ENCODE measurements at regions not wholly inside any gene's neighbourhood (a gene's known extent, or its start where the extent isn't known, plus 50 kb on each side); places are given as distances from the start of the nearest gene placed in this dataset.

- TF ChIP-seq CTCF (IDR thresholded peaks at IDR 0.05; ENCODE audit: low read depth, low read length, poor library complexity, severe bottlenecking) (no peak), EZH2phosphoT487 (IDR thresholded peaks at IDR 0.05; ENCODE audit: borderline replicate concordance, low read length) (no peak)
These were observed 124.9 kb upstream of the ETAA1 start for GRCh38 chr2:67272195-67272594.
